ENCODE measurements at regions not wholly inside any gene's neighbourhood (a gene's known extent, or its start where the extent isn't known, plus 50 kb on each side); places are given as distances from the start of the nearest gene placed in this dataset.

GRCh38 chr10:21363092-21363730 is 162.3 kb downstream of the SKIDA1 start:
- TF ChIP-seq CTCF (conservative IDR thresholded peaks at IDR 0.05 in 1 of 2, IDR thresholded peaks at IDR 0.05 in 1 of 2; ENCODE audit: extremely low read depth in 1 of 2, insufficient read depth in 1 of 2, low read depth in 1 of 2, low read length in 2 of 2) = no peak
- no peak for TF ChIP-seq EZH2 (IDR thresholded peaks at IDR 0.05; ENCODE audit: borderline replicate concordance, low read length)

Data from mammary epithelial cell (primary cell).